HCT116 (cell line): ENCODE measurements at regions not wholly inside any gene's neighbourhood (a gene's known extent, or its start where the extent isn't known, plus 50 kb on each side); places are given as distances from the start of the nearest gene placed in this dataset.

Experiments used
- ATF3 ChIP-seq: IDR thresholded peaks from 2 replicates; pipeline ENCODE4 v1.6.1; 2012
- CEBPB ChIP-seq: IDR thresholded peaks from 2 replicates; pipeline ENCODE4 v1.6.1; 2012; ENCODE audit warnings: low read depth
- CTCF ChIP-seq, 3 experiments: fragments of 200-600 bp in 1 of 3; sonication (generic) in 1 of 3; IDR thresholded peaks in 2 of 3; conservative IDR thresholded peaks in 1 of 3; 2 replicates each; pipeline ENCODE4 v1.5.1; 2012 to 2017; ENCODE audit warnings: low read depth in 2 of 3, low read length in 2 of 3, antibody characterized with exemption in 1 of 3, borderline replicate concordance in 1 of 3, control low read depth in 1 of 3, mild to moderate bottlenecking in 1 of 3, mixed read lengths in 1 of 3, mixed run types in 1 of 3, moderate library complexity in 1 of 3; ENCODE audit not compliant: insufficient read depth in 1 of 3
- EZH2 ChIP-seq: fragments of 200-600 bp; sonication (generic); IDR thresholded peaks from 2 replicates; pipeline ENCODE4 v1.6.1; 2017; ENCODE audit warnings: antibody characterized with exemption, mixed run types
- JUND ChIP-seq: IDR thresholded peaks from 2 replicates; pipeline ENCODE4 v1.6.1; 2012
- MAX ChIP-seq: IDR thresholded peaks from 2 replicates; pipeline ENCODE4 v1.6.1; 2012
- POLR2A ChIP-seq: IDR thresholded peaks from 2 replicates; pipeline ENCODE4 v1.7.0; 2011; ENCODE audit warnings: borderline replicate concordance; ENCODE audit not compliant: insufficient read depth, insufficient read length; ENCODE audit errors: extremely low read depth
- RAD21 ChIP-seq: IDR thresholded peaks from 2 replicates; pipeline ENCODE4 v1.6.1; 2012; ENCODE audit warnings: low read depth, mild to moderate bottlenecking
- REST ChIP-seq: IDR thresholded peaks from 2 replicates; pipeline ENCODE4 v1.6.1; 2012; ENCODE audit warnings: low read depth
- SP1 ChIP-seq: IDR thresholded peaks from 2 replicates; pipeline ENCODE4 v1.6.1; 2012; ENCODE audit warnings: low read depth
- ZBTB33 ChIP-seq: IDR thresholded peaks from 2 replicates; pipeline ENCODE4 v1.6.1; 2011; ENCODE audit warnings: mild to moderate bottlenecking, low read length, moderate library complexity; ENCODE audit not compliant: insufficient replicate concordance; ENCODE audit errors: extremely low read depth
- ZFX ChIP-seq: fragments of 450-650 bp; IDR thresholded peaks from 2 replicates; pipeline ENCODE4 v1.6.1; 2017

GRCh38 chr12:73991138-73991537 lies 546.5 kb upstream of the ATXN7L3B start:
- TF ChIP-seq POLR2A (no peak), CTCF (IDR thresholded peaks at IDR 0.05 in 2 of 3, conservative IDR thresholded peaks at IDR 0.05 in 1 of 3; ENCODE audit: borderline replicate concordance in 1 of 3, insufficient read depth in 1 of 3, low read depth in 2 of 3, low read length in 2 of 3) (no peak), REST (no peak), ZFX (no peak), SP1 (no peak), RAD21 (no peak), EZH2 (no peak), MAX (no peak), ZBTB33 (no peak), ATF3 (no peak), CEBPB (no peak), JUND (no peak)
